ENCODE measurements at regions not wholly inside any gene's neighbourhood (a gene's known extent, or its start where the extent isn't known, plus 50 kb on each side); places are given as distances from the start of the nearest gene placed in this dataset.

DNA sequence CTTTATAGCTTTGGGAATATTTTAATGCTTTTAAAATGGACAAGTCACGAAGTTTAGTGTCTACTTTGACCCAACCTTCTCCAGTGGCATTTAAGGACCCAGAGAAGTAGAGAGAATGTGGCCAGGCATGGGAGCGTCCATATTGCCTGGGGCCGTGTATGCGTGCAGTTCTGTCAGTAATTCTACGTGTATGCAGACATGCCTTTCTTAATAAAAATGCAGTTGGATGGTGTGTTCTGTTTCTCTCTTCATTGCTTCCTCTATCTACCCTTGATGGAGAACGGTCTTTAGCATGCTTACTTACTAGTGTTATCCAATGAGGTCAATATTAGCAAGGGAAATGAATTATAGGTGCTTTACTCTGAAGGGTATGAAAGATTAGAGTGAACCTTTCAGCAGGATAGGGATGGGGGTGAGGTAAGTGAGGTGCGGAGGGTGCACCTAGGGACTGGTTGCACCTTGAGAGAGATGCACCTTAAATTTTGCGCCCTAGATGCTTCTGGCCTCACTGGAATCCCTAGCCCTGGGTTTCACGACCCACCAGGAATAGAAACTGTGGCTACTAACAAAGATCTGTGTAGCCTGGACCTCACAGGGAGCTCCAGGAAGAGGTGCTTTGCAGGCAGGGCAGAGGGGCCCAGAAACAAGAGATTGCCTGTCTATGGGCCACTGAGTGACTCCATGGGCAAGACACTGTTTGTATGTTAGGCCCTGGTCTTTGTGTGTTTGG, 194.3 kb downstream of the MYCN start:
- DNase-seq = no peak
- TF ChIP-seq CTCF (IDR thresholded peaks at IDR 0.05; ENCODE audit: low read depth, low read length) = no peak
- peaks cover 6% of the 10 kb centered on the region for H3K9me3 ChIP-seq (ENCODE audit: severe bottlenecking)
- no peaks in the 10 kb centered on the region for H3K27me3 ChIP-seq (ENCODE audit: insufficient read depth, low read depth, severe bottlenecking)
- no peak overlapping the region for H3K4me3 ChIP-seq (ENCODE audit: low read depth, low read length)
- H3K27ac ChIP-seq = no peak overlapping the region
- no peaks in the 10 kb centered on the region for H3K36me3 ChIP-seq

DNA sequence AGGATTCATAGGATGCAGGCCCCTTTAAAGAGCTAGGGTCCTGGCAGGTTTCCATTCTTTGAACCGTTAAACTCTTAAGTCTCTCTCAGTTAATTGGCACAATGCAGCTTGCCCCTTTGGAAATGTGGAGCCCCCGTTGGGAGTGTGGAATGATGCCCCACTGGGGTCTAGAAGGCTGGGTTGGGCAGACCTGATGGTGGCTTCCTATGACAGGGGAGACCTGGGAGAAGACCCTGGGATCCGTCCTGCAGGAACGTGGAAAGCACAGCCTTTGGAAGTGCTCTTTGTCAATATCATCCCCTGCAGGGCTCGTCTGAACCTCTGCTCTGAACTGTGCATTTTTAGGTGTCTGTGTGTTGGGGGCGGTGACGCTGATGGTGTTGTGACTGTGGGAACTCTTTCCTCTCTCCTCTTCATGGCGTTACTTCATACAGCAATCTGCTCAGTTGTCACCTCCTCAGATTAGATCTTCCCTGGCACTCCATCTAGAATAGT, 190.6 kb downstream of the MYCN start:
- Histone ChIP-seq H3K36me3 (no peaks in the 10 kb centered on the region), H3K9me3 (ENCODE audit: severe bottlenecking) (peaks cover 3% of the 10 kb centered on the region), H3K4me3 (ENCODE audit: low read depth, low read length) (no peak overlapping the region), H3K27me3 (ENCODE audit: insufficient read depth, low read depth, severe bottlenecking) (no peaks in the 10 kb centered on the region), H3K27ac (no peak overlapping the region)
- no peak for DNase-seq
- no peak for TF ChIP-seq CTCF (IDR thresholded peaks at IDR 0.05; ENCODE audit: low read depth, low read length)

DNA sequence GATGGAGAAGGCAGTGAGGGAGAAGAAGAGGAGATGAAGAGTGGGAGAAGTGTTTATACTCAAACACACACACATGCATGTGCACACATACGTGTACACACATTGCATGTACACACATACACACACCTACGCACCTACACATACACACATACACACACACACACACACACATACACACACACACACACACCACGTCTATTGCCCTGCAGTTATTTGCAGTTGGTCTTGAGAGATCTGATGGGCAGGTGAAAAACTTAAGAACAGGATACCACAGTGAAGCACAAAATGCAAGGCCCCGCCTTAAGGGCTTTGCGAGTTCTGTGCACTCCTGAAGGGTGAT, 190.2 kb downstream of the MYCN start:
- Histone ChIP-seq H3K27ac (no peak overlapping the region), H3K36me3 (no peaks in the 10 kb centered on the region)
- TF ChIP-seq CTCF (IDR thresholded peaks at IDR 0.05; ENCODE audit: low read depth, low read length) = no peak

GRCh38 chr2:16129716-16130540, 189.6 kb downstream of the MYCN start:
- no peak overlapping the region for H3K4me3 ChIP-seq (ENCODE audit: low read depth, low read length)
- DNase-seq = no peak
- no peaks in the 10 kb centered on the region for H3K27me3 ChIP-seq (ENCODE audit: insufficient read depth, low read depth, severe bottlenecking)
- H3K9me3 ChIP-seq (ENCODE audit: severe bottlenecking) = no peaks in the 10 kb centered on the region
- H3K27ac ChIP-seq = no peak overlapping the region
- H3K36me3 ChIP-seq = no peaks in the 10 kb centered on the region
- no peak for TF ChIP-seq CTCF (IDR thresholded peaks at IDR 0.05; ENCODE audit: low read depth, low read length)

More for the DNA sequence above, 190.2 kb downstream of the MYCN start:
- Histone ChIP-seq H3K27me3 (ENCODE audit: insufficient read depth, low read depth, severe bottlenecking) (no peaks in the 10 kb centered on the region), H3K9me3 (ENCODE audit: severe bottlenecking) (no peaks in the 10 kb centered on the region), H3K4me3 (ENCODE audit: low read depth, low read length) (no peak overlapping the region)
- no peak for DNase-seq

- peaks cover 2% of the 10 kb centered on the region for H3K9me3 ChIP-seq (ENCODE audit: severe bottlenecking)
- H3K27ac ChIP-seq = no peak overlapping the region
- H3K4me3 ChIP-seq (ENCODE audit: low read depth, low read length) = no peak overlapping the region
- no peaks in the 10 kb centered on the region for H3K36me3 ChIP-seq
- no peak for TF ChIP-seq CTCF (IDR thresholded peaks at IDR 0.05; ENCODE audit: low read depth, low read length)
- DNase-seq = no peak
- H3K27me3 ChIP-seq (ENCODE audit: insufficient read depth, low read depth, severe bottlenecking) = no peaks in the 10 kb centered on the region
Measured at GRCh38 chr2:16128746-16129610, 188.6 kb downstream of the MYCN start.

All from WERI-Rb-1 (cell line).